ENCODE measurements at regions not wholly inside any gene's neighbourhood (a gene's known extent, or its start where the extent isn't known, plus 50 kb on each side); places are given as distances from the start of the nearest gene placed in this dataset.

DNA sequence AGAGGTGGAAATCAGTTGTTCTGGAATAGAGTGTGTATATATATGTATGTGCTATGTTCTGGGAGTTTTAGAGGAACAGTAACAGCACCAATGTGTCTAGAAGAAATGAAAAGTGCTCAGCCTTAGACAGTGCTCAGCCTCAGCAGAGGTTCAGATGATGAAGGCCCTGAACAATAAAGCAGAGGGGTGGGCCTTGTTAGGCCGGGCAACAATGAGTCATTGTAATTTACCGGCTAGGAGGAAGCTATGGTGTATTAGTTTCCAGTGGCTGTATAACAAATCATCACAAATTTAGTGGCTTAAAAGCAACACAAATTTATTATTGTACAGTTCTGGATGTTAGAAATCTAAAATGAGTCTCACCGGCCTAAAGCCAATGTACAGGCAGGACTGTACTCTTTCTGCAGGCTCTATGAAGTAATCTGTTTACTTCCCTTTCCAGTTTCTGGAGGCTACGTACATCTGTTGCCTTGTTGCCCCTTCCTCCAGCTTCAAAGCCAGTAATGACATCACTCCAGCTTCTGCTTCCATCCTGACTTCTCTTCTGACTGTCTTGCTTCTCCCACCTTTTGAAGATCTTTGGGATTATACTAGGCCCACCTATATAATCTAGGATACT lies 84.6 kb downstream of the CH25H start:
- H3K36me3 ChIP-seq (ENCODE audit: control insufficient read depth in 5 of 5, insufficient read depth in 5 of 5, low read length in 5 of 5): no peaks in the 10 kb centered on the region
- H3K27ac ChIP-seq (ENCODE audit: low read depth, low read length): peak overlapping the region; percentile 27
- no peak overlapping the region for H3K4me3 ChIP-seq (ENCODE audit: low read depth in 1 of 5, low read length in 5 of 5)
- no peaks in the 10 kb centered on the region for H3K9me3 ChIP-seq (ENCODE audit: control insufficient read depth in 5 of 5, low read length in 5 of 5)
- peaks cover 0 to 27% (median 19%) of the 10 kb centered on the region in 5 donors for H3K4me1 ChIP-seq (ENCODE audit: control insufficient read depth in 5 of 5, insufficient read depth in 5 of 5, low read length in 5 of 5)
- H3K27me3 ChIP-seq (ENCODE audit: control insufficient read depth in 5 of 5, insufficient read depth in 4 of 5, low read length in 5 of 5): no peaks in the 10 kb centered on the region
- H3K9ac ChIP-seq (ENCODE audit: low read length in 5 of 5): no peak overlapping the region

GRCh38 chr10:89121764-89122020 lies 85.4 kb downstream of the CH25H start:
- H3K4me1 ChIP-seq (ENCODE audit: control insufficient read depth in 5 of 5, insufficient read depth in 5 of 5, low read length in 5 of 5): peaks cover 0 to 33% (median 19%) of the 10 kb centered on the region in 5 donors
- no peaks in the 10 kb centered on the region for H3K9me3 ChIP-seq (ENCODE audit: control insufficient read depth in 5 of 5, low read length in 5 of 5)
- no peak overlapping the region for H3K4me3 ChIP-seq (ENCODE audit: low read depth in 1 of 5, low read length in 5 of 5)
- H3K27ac ChIP-seq (ENCODE audit: low read depth, low read length): no peak overlapping the region
- no peaks in the 10 kb centered on the region for H3K27me3 ChIP-seq (ENCODE audit: control insufficient read depth in 5 of 5, insufficient read depth in 4 of 5, low read length in 5 of 5)
- no peaks in the 10 kb centered on the region for H3K36me3 ChIP-seq (ENCODE audit: control insufficient read depth in 5 of 5, insufficient read depth in 5 of 5, low read length in 5 of 5)
- no peak overlapping the region for H3K9ac ChIP-seq (ENCODE audit: low read length in 5 of 5)

DNA sequence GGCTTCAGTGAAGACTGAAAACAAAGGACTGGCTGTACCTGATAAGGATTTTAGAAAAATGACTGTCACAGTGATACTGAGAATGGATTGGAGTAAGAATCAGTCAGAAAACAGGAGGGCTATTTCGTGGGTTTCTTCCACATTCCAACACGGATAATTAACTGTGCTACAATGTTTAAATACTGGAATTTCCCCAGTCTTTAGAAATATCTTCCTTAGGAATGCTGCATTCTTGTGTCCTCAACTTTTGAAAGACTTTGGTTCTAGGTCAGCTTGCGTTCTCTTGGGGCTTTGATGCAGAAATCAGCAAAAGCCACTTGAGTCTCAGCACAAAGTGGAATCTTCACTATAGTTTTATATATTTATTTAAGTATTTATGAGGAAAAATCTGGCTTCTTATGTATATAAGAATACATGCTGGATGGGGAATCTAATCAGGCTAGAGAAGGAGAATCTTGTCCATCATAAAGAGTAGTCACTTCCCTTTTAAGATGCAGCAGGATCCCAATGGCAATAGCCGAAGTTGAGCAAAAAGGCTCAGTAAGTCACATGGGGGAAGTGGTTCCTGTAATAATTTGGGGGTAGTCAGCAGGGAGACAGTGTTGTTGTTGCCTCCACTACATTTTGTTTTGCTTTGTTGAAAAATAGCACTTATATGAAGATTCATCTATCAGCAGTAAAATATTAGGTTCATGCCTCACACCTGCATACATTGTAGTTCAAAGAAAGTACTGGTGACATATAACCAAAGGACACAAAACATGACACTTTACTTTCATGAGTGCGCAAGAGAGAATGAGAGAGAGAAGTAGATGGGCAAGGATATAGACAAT lies 86.0 kb downstream of the CH25H start:
- Histone ChIP-seq H3K9me3 (ENCODE audit: control insufficient read depth in 5 of 5, low read length in 5 of 5) (no peaks in the 10 kb centered on the region), H3K4me1 (ENCODE audit: control insufficient read depth in 5 of 5, insufficient read depth in 5 of 5, low read length in 5 of 5) (peaks cover 0 to 39% (median 22%) of the 10 kb centered on the region in 5 donors), H3K27me3 (ENCODE audit: control insufficient read depth in 5 of 5, insufficient read depth in 4 of 5, low read length in 5 of 5) (no peaks in the 10 kb centered on the region), H3K27ac (ENCODE audit: low read depth, low read length) (peak overlapping the region; percentile 34), H3K4me3 (ENCODE audit: low read depth in 1 of 5, low read length in 5 of 5) (no peak overlapping the region), H3K36me3 (ENCODE audit: control insufficient read depth in 5 of 5, insufficient read depth in 5 of 5, low read length in 5 of 5) (no peaks in the 10 kb centered on the region), H3K9ac (ENCODE audit: low read length in 5 of 5) (no peak overlapping the region)

DNA sequence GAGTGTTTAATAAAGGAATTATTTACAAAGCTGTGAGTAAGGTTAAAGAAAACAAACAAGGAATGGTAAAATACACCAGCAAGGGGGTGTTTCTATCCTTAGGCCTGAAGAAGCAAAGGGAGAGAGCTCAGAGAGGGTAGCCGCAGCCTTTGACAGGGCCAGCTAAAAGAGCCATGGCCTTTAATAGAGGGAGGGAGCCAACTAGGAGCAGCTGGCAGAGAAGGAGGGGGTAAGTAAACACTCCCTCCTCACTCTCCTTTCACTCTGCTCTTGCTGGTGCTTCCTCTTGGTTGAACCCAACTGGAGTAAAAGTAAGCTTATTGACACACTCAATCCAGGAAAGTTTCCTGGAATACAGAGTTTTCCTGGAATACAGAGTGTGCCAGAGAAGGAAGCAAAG lies 87.5 kb downstream of the CH25H start:
- peaks cover 0 to 41% (median 22%) of the 10 kb centered on the region in 5 donors for H3K4me1 ChIP-seq (ENCODE audit: control insufficient read depth in 5 of 5, insufficient read depth in 5 of 5, low read length in 5 of 5)
- H3K9me3 ChIP-seq (ENCODE audit: control insufficient read depth in 5 of 5, low read length in 5 of 5): no peaks in the 10 kb centered on the region
- no peaks in the 10 kb centered on the region for H3K27me3 ChIP-seq (ENCODE audit: control insufficient read depth in 5 of 5, insufficient read depth in 4 of 5, low read length in 5 of 5)
- no peaks in the 10 kb centered on the region for H3K36me3 ChIP-seq (ENCODE audit: control insufficient read depth in 5 of 5, insufficient read depth in 5 of 5, low read length in 5 of 5)
- H3K9ac ChIP-seq (ENCODE audit: low read length in 5 of 5): no peak overlapping the region
- H3K27ac ChIP-seq (ENCODE audit: low read depth, low read length): peak overlapping the region; percentile 38
- H3K4me3 ChIP-seq (ENCODE audit: low read depth in 1 of 5, low read length in 5 of 5): no peak overlapping the region

DNA sequence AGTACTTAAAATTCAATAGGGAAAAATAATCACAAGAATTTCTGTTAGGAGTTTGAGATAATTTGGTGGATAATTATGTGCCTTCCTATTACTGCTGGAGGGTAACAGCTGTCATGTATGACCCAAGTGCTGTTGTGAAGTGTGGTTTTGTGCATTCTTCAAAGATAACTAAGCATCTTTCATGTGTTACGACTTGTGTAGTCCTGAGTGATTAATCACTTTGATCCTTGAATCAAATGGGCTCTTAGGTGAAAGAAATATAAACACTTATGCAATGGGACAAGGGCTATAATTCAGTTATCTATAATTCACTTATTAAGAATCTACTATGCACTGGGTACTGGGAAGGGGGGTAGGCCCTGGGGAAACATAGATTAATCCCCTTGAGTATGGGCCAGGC lies 89.0 kb downstream of the CH25H start:
- no peaks in the 10 kb centered on the region for H3K27me3 ChIP-seq (ENCODE audit: control insufficient read depth in 5 of 5, insufficient read depth in 4 of 5, low read length in 5 of 5)
- no peak overlapping the region for H3K9ac ChIP-seq (ENCODE audit: low read length in 5 of 5)
- H3K27ac ChIP-seq (ENCODE audit: low read depth, low read length): no peak overlapping the region
- no peaks in the 10 kb centered on the region for H3K36me3 ChIP-seq (ENCODE audit: control insufficient read depth in 5 of 5, insufficient read depth in 5 of 5, low read length in 5 of 5)
- peaks cover 0 to under 1% (median 0%) of the 10 kb centered on the region in 5 donors for H3K9me3 ChIP-seq (ENCODE audit: control insufficient read depth in 5 of 5, low read length in 5 of 5)
- peaks cover 0 to 41% (median 22%) of the 10 kb centered on the region in 5 donors for H3K4me1 ChIP-seq (ENCODE audit: control insufficient read depth in 5 of 5, insufficient read depth in 5 of 5, low read length in 5 of 5)
- H3K4me3 ChIP-seq (ENCODE audit: low read depth in 1 of 5, low read length in 5 of 5): no peak overlapping the region

GRCh38 chr10:89115876-89116627 lies 91.1 kb downstream of the CH25H start:
- H3K36me3 ChIP-seq (ENCODE audit: control insufficient read depth in 5 of 5, insufficient read depth in 5 of 5, low read length in 5 of 5): no peaks in the 10 kb centered on the region
- H3K4me1 ChIP-seq (ENCODE audit: control insufficient read depth in 5 of 5, insufficient read depth in 5 of 5, low read length in 5 of 5): peaks cover 0 to 29% (median 18%) of the 10 kb centered on the region in 5 donors
- no peak overlapping the region for H3K27ac ChIP-seq (ENCODE audit: low read depth, low read length)
- H3K9ac ChIP-seq (ENCODE audit: low read length in 5 of 5): no peak overlapping the region
- H3K9me3 ChIP-seq (ENCODE audit: control insufficient read depth in 5 of 5, low read length in 5 of 5): peaks cover 0 to 3% (median 0%) of the 10 kb centered on the region in 5 donors
- no peaks in the 10 kb centered on the region for H3K27me3 ChIP-seq (ENCODE audit: control insufficient read depth in 5 of 5, insufficient read depth in 4 of 5, low read length in 5 of 5)
- H3K4me3 ChIP-seq (ENCODE audit: low read depth in 1 of 5, low read length in 5 of 5): no peak overlapping the region

GRCh38 chr10:89114846-89115625 lies 92.1 kb downstream of the CH25H start:
- no peak overlapping the region for H3K27ac ChIP-seq (ENCODE audit: low read depth, low read length)
- peaks cover 0 to 22% (median 13%) of the 10 kb centered on the region in 5 donors for H3K4me1 ChIP-seq (ENCODE audit: control insufficient read depth in 5 of 5, insufficient read depth in 5 of 5, low read length in 5 of 5)
- no peak overlapping the region for H3K9ac ChIP-seq (ENCODE audit: low read length in 5 of 5)
- no peak overlapping the region for H3K4me3 ChIP-seq (ENCODE audit: low read depth in 1 of 5, low read length in 5 of 5)
- peaks cover 0 to 3% (median 0%) of the 10 kb centered on the region in 5 donors for H3K9me3 ChIP-seq (ENCODE audit: control insufficient read depth in 5 of 5, low read length in 5 of 5)
- no peaks in the 10 kb centered on the region for H3K27me3 ChIP-seq (ENCODE audit: control insufficient read depth in 5 of 5, insufficient read depth in 4 of 5, low read length in 5 of 5)
- no peaks in the 10 kb centered on the region for H3K36me3 ChIP-seq (ENCODE audit: control insufficient read depth in 5 of 5, insufficient read depth in 5 of 5, low read length in 5 of 5)

DNA sequence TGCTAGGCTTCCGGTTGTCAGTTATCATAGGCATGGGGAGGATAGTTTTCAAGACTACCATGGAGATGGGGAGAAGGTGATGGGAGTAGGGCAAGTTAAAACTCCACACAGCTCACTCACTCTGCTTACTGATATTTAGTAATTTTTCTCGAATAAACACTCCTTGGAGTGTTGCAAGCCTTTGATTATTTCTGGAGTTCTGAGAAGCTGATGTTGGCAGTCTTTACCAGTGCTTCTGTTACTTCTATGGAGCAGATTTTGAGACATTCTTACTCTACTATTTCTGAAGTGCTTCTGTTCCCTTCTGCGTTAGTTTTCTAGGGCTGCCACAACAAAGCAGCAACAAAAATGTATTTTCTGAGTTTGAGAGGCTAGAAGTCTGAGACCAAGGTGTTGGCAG lies 104.4 kb downstream of the CH25H start:
- Histone ChIP-seq H3K27me3 (ENCODE audit: control insufficient read depth in 5 of 5, insufficient read depth in 4 of 5, low read length in 5 of 5) (no peaks in the 10 kb centered on the region), H3K27ac (ENCODE audit: low read depth, low read length) (no peak overlapping the region), H3K9me3 (ENCODE audit: control insufficient read depth in 5 of 5, low read length in 5 of 5) (no peaks in the 10 kb centered on the region), H3K4me1 (ENCODE audit: control insufficient read depth in 5 of 5, insufficient read depth in 5 of 5, low read length in 5 of 5) (no peaks in the 10 kb centered on the region), H3K4me3 (ENCODE audit: low read depth in 1 of 5, low read length in 5 of 5) (no peak overlapping the region), H3K9ac (ENCODE audit: low read length in 5 of 5) (no peak overlapping the region), H3K36me3 (ENCODE audit: control insufficient read depth in 5 of 5, insufficient read depth in 5 of 5, low read length in 5 of 5) (no peaks in the 10 kb centered on the region)

DNA sequence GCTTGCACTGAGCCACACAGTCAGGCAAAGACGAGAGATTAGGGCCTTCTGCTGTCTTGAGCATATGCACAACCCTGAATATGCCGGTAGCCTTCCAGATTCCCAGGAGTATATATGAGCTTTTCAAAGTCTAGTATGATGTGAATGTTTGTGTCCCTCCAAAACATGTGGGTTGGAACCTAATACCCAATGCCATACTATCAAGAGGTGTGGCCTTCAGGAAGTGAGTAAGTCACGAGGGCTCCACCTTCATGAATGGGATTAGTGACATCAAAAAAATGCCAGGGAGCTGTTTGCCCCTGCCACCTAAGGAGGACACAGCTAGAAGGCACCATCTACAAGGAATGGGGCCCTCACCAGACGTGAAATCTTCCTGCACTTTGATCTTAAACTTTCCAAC lies 105.2 kb downstream of the CH25H start:
- H3K27ac ChIP-seq (ENCODE audit: low read depth, low read length): no peak overlapping the region
- H3K9ac ChIP-seq (ENCODE audit: low read length in 5 of 5): no peak overlapping the region
- no peak overlapping the region for H3K4me3 ChIP-seq (ENCODE audit: low read depth in 1 of 5, low read length in 5 of 5)
- no peaks in the 10 kb centered on the region for H3K27me3 ChIP-seq (ENCODE audit: control insufficient read depth in 5 of 5, insufficient read depth in 4 of 5, low read length in 5 of 5)
- H3K4me1 ChIP-seq (ENCODE audit: control insufficient read depth in 5 of 5, insufficient read depth in 5 of 5, low read length in 5 of 5): no peaks in the 10 kb centered on the region
- H3K36me3 ChIP-seq (ENCODE audit: control insufficient read depth in 5 of 5, insufficient read depth in 5 of 5, low read length in 5 of 5): no peaks in the 10 kb centered on the region
- H3K9me3 ChIP-seq (ENCODE audit: control insufficient read depth in 5 of 5, low read length in 5 of 5): no peaks in the 10 kb centered on the region
